A549 (cell line): ENCODE measurements at regions not wholly inside any gene's neighbourhood (a gene's known extent, or its start where the extent isn't known, plus 50 kb on each side); places are given as distances from the start of the nearest gene placed in this dataset.

Experiments
- CHD2 ChIP-seq: fragments of 150-350 bp; IDR thresholded peaks from 2 replicates; pipeline ENCODE4 v1.6.1; 2014; ENCODE audit warnings: low read length; ENCODE audit not compliant: partially characterized antibody
- CTCF ChIP-seq: fragments of >200 bp; sonication (Bioruptor Twin); formaldehyde crosslinking; IDR thresholded peaks from 3 replicates; pipeline ENCODE4 v1.5.1; 2016
- ELK1 ChIP-seq: fragments of 150-350 bp; IDR thresholded peaks from 2 replicates; pipeline ENCODE4 v1.6.1; 2014; ENCODE audit warnings: low read depth, mild to moderate bottlenecking, low read length
- ESRRA ChIP-seq: fragments of 150-350 bp; IDR thresholded peaks from 2 replicates; pipeline ENCODE4 v1.6.1; 2014; ENCODE audit warnings: mild to moderate bottlenecking, low read length, borderline replicate concordance
- KDM1A ChIP-seq: fragments of 200-600 bp; sonication (generic); IDR thresholded peaks from 2 replicates; pipeline ENCODE4 v1.6.1; 2016; ENCODE audit warnings: low read depth, mild to moderate bottlenecking
- MAZ ChIP-seq: fragments of 150-350 bp; IDR thresholded peaks from 2 replicates; pipeline ENCODE4 v1.6.1; 2014; ENCODE audit warnings: antibody characterized with exemption, low read depth, low read length, borderline replicate concordance
- PBX3 ChIP-seq: IDR thresholded peaks from 2 replicates; pipeline ENCODE4 v1.6.1; 2012
- RAD21 ChIP-seq, 2 experiments: fragments of >200 bp in 1 of 2; sonication (Bioruptor Twin) in 1 of 2; formaldehyde crosslinking in 1 of 2; IDR thresholded peaks in 1 of 2; conservative IDR thresholded peaks in 1 of 2; 2 replicates in 1 of 2; 3 replicates in 1 of 2; pipeline ENCODE4 v1.6.1; 2012 to 2018; ENCODE audit warnings: inconsistent platforms in 1 of 2
- REST ChIP-seq: fragments of 200-600 bp; sonication (generic); IDR thresholded peaks from 2 replicates; pipeline ENCODE4 v1.6.1; 2016; ENCODE audit warnings: antibody characterized with exemption, mild to moderate bottlenecking, moderate library complexity
- SMC3 ChIP-seq: fragments of >200 bp; sonication (Bioruptor Twin); formaldehyde crosslinking; IDR thresholded peaks from 3 replicates; pipeline ENCODE4 v1.6.1; 2018; ENCODE audit warnings: inconsistent platforms
- ZFP36 ChIP-seq: fragments of 450-650 bp; IDR thresholded peaks from 2 replicates; pipeline ENCODE4 v1.6.1; 2014; ENCODE audit warnings: borderline replicate concordance; ENCODE audit not compliant: partially characterized antibody

- TF ChIP-seq RAD21 (conservative IDR thresholded peaks at IDR 0.05 in 1 of 2, IDR thresholded peaks at IDR 0.05 in 1 of 2) (no peak), PBX3 (no peak), REST (no peak), CTCF (no peak), CHD2 (no peak), ZFP36 (no peak), KDM1A (no peak), ESRRA (no peak), SMC3 (no peak), MAZ (no peak), ELK1 (no peak)
Observed at GRCh38 chr5:173557123-173557903, 59.1 kb downstream of the BOD1 start.
